ENCODE measurements at regions not wholly inside any gene's neighbourhood (a gene's known extent, or its start where the extent isn't known, plus 50 kb on each side); places are given as distances from the start of the nearest gene placed in this dataset.
"Not testable (repeated sequence)": the region's sequence is repeated elsewhere in the genome, so short reads cannot be mapped to it uniquely, and the experiment has no call there.

GRCh38 chr13:55948175-55948574 is 1192.5 kb upstream of the PRR20A start:
- DNase-seq: no peak

GRCh38 chr13:55963934-55964333 is 1176.8 kb upstream of the PRR20A start:
- DNase-seq: no peak

- no peak for DNase-seq
These were observed 1173.7 kb upstream of the PRR20A start for GRCh38 chr13:55967055-55967454.

- no peak for DNase-seq
These were observed 1163.3 kb upstream of the PRR20A start for GRCh38 chr13:55977436-55977835.

GRCh38 chr13:55981381-55981780 is 1159.3 kb upstream of the PRR20A start:
- DNase-seq: no peak

GRCh38 chr13:55984026-55984425 is 1156.7 kb upstream of the PRR20A start:
- DNase-seq: not testable (repeated sequence)

GRCh38 chr13:55990631-55991030 is 1150.1 kb upstream of the PRR20A start:
- no peak for DNase-seq

GRCh38 chr13:55991666-55992065 is 1149.1 kb upstream of the PRR20A start:
- no peak for DNase-seq

GRCh38 chr13:55992145-55992544 is 1148.6 kb upstream of the PRR20A start:
- DNase-seq: no peak

- no peak for DNase-seq
These were observed 1141.0 kb upstream of the PRR20A start for GRCh38 chr13:55999709-56000108.

- no peak for DNase-seq
These were observed 1131.3 kb upstream of the PRR20A start for GRCh38 chr13:56009418-56009817.

GRCh38 chr13:56012644-56013043 is 1128.1 kb upstream of the PRR20A start:
- DNase-seq: no peak

GRCh38 chr13:56015919-56016318 is 1124.8 kb upstream of the PRR20A start:
- DNase-seq: no peak

GRCh38 chr13:56019606-56020005 is 1121.1 kb upstream of the PRR20A start:
- no peak for DNase-seq

- DNase-seq: no peak
These were observed 1120.3 kb upstream of the PRR20A start for GRCh38 chr13:56020425-56020824.

GRCh38 chr13:56039992-56040391 is 1100.7 kb upstream of the PRR20A start:
- no peak for DNase-seq

- no peak for DNase-seq
These were observed 1074.4 kb upstream of the PRR20A start for GRCh38 chr13:56066321-56066720.

GRCh38 chr13:56102641-56103040 is 1038.1 kb upstream of the PRR20A start:
- DNase-seq: no peak

GRCh38 chr13:56110751-56111150 is 1030.0 kb upstream of the PRR20A start:
- no peak for DNase-seq

- DNase-seq: no peak
These were observed 1006.2 kb upstream of the PRR20A start for GRCh38 chr13:56134524-56134923.

- DNase-seq: no peak
These were observed 973.9 kb upstream of the PRR20A start for GRCh38 chr13:56166864-56167263.

- DNase-seq: no peak
These were observed 972.1 kb upstream of the PRR20A start for GRCh38 chr13:56168581-56168980.

- no peak for DNase-seq
These were observed 967.4 kb upstream of the PRR20A start for GRCh38 chr13:56173346-56173745.

GRCh38 chr13:56182598-56182997 is 958.1 kb upstream of the PRR20A start:
- no peak for DNase-seq

GRCh38 chr13:56187331-56187730 is 953.4 kb upstream of the PRR20A start:
- DNase-seq: no peak
